ENCODE measurements at regions not wholly inside any gene's neighbourhood (a gene's known extent, or its start where the extent isn't known, plus 50 kb on each side); places are given as distances from the start of the nearest gene placed in this dataset.
"Not testable (repeated sequence)": the region's sequence is repeated elsewhere in the genome, so short reads cannot be mapped to it uniquely, and the experiment has no call there.

DNA sequence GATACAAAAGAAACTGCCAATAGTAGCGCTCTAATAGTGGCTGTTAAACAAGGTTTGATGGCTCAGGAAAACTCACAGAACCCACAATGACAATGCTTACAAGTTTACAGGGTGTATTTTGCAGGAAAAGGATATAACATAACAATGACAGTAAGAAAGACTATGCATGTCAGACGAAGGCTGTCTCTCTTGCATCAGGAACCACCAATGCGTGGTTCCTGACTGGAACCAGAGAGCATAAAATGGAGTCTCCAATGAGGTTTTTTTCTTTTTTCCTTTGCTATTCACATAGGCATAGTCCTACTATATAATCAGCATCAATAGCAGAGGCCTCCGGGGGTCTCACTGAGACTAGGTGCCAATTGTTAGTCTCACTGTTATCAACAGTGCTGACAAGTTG lies 120.4 kb upstream of the STEAP1 start:
- Histone ChIP-seq H3K27ac (no peak overlapping the region), H3K27me3 (no peaks in the 10 kb centered on the region), H3K4me3 (no peak overlapping the region), H3K36me3 (no peaks in the 10 kb centered on the region), H3K4me1 (no peaks in the 10 kb centered on the region), H3K9me3 (no peaks in the 10 kb centered on the region)
- DNase-seq (ENCODE audit: low spot score in 2 of 2), result no peak
- TF ChIP-seq, protein P1, sequence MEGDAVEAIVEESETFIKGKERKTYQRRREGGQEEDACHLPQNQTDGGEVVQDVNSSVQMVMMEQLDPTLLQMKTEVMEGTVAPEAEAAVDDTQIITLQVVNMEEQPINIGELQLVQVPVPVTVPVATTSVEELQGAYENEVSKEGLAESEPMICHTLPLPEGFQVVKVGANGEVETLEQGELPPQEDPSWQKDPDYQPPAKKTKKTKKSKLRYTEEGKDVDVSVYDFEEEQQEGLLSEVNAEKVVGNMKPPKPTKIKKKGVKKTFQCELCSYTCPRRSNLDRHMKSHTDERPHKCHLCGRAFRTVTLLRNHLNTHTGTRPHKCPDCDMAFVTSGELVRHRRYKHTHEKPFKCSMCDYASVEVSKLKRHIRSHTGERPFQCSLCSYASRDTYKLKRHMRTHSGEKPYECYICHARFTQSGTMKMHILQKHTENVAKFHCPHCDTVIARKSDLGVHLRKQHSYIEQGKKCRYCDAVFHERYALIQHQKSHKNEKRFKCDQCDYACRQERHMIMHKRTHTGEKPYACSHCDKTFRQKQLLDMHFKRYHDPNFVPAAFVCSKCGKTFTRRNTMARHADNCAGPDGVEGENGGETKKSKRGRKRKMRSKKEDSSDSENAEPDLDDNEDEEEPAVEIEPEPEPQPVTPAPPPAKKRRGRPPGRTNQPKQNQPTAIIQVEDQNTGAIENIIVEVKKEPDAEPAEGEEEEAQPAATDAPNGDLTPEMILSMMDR (IDR thresholded peaks at IDR 0.05), result no peak
- intact Hi-C loops (cut with DNase I), result no loop called here

DNA sequence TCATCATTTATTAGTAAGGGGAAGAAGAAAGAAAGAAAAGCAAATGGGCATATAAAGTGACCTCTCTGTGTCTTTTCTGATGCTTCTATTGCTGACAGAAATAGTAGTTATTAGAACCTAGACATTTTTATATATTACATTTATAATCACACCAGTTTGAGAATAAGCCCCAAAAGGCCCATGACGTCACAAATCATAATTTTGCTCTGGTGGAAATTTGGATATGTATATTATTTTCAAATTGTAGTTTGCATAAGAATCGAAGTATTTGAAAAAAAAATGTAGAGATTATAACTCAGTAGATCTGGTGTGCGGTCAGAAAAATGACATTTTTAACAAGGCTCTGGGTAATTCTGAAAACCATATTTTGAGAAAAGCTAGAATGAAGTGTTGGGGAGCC lies 101.2 kb upstream of the STEAP1 start:
- Histone ChIP-seq H3K4me1 (no peaks in the 10 kb centered on the region), H3K9me3 (no peaks in the 10 kb centered on the region), H3K4me3 (no peak overlapping the region), H3K27me3 (no peaks in the 10 kb centered on the region), H3K36me3 (no peaks in the 10 kb centered on the region), H3K27ac (no peak overlapping the region)
- no peak for DNase-seq (ENCODE audit: low spot score in 2 of 2)
- intact Hi-C loops (cut with DNase I), result no loop called here
- TF ChIP-seq, protein P1 (IDR thresholded peaks at IDR 0.05), result no peak

DNA sequence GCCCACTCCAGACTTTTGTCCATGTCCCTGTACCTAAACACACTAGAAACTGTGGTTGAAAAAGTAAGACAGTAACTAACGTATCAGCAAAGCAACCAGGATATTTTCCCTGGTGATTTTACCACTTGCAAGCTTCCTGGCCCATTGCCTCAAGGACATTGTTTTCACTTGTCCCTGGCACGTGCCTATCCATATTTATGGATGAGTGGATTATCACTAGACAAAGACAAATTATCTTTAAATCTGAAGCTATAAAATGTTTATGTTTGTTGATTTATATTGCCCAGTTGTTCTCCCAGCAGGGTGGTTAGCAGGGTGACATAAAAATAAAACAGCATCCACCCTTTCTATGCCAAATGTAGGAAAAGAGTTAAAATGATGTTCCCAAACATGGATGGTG lies 93.2 kb upstream of the STEAP1 start:
- no peak overlapping the region for H3K27ac ChIP-seq
- intact Hi-C loops (cut with DNase I), result no loop called here
- TF ChIP-seq, protein P1 (IDR thresholded peaks at IDR 0.05), result no peak
- DNase-seq (ENCODE audit: low spot score in 2 of 2), result no peak
- no peaks in the 10 kb centered on the region for H3K9me3 ChIP-seq
- no peaks in the 10 kb centered on the region for H3K4me1 ChIP-seq
- no peak overlapping the region for H3K4me3 ChIP-seq
- no peaks in the 10 kb centered on the region for H3K36me3 ChIP-seq
- H3K27me3 ChIP-seq, result no peaks in the 10 kb centered on the region

DNA sequence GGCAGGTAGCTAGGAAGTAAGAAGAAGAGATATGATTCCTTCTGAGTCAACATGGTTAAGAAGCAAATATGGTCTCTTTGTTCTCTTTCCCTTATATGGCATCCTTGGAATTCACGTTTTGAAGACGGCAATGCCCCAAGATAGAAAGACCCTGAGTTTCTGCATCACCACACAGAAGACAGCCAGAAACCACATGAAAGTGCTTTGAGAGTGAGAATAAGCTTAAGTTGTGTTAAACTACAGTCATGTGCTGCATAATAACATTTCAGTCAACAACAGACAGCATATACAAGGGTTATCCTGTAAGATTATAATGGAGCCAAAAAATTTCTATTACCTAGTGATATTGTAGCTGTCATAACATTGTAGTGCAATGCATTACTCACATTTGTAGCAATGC lies 89.9 kb upstream of the STEAP1 start:
- no peak for DNase-seq (ENCODE audit: low spot score in 2 of 2)
- Histone ChIP-seq H3K27ac (no peak overlapping the region), H3K27me3 (no peaks in the 10 kb centered on the region), H3K9me3 (no peaks in the 10 kb centered on the region), H3K36me3 (no peaks in the 10 kb centered on the region), H3K4me3 (no peak overlapping the region), H3K4me1 (no peaks in the 10 kb centered on the region)
- intact Hi-C loops (cut with DNase I), result no loop called here
- TF ChIP-seq, protein P1 (IDR thresholded peaks at IDR 0.05), result no peak

DNA sequence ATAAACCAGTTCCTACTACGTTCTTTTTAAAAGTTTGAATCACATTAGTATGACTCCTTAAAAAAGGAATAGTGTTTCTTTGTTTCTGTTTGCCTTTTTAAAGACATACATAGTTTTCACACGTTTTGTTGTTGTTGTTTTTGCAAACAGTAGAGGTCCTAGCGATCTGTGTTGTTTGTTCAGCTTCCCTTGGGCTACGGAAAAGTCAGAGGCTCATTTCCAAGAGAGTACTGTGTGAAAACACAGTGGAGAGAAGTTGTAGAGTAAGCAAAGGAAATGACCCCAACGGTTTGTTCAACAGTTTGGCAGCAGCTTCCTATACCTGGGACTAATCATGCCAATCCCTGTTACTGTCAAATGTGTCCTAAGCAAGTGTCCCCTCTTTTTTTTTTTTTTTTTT lies 87.1 kb upstream of the STEAP1 start:
- no peaks in the 10 kb centered on the region for H3K4me1 ChIP-seq
- no peak overlapping the region for H3K4me3 ChIP-seq
- H3K27me3 ChIP-seq, result no peaks in the 10 kb centered on the region
- H3K27ac ChIP-seq, result no peak overlapping the region
- TF ChIP-seq, protein P1 (IDR thresholded peaks at IDR 0.05), result no peak
- H3K36me3 ChIP-seq, result no peaks in the 10 kb centered on the region
- H3K9me3 ChIP-seq, result no peaks in the 10 kb centered on the region
- DNase-seq (ENCODE audit: low spot score in 2 of 2), result no peak
- intact Hi-C loops (cut with DNase I), result no loop called here

DNA sequence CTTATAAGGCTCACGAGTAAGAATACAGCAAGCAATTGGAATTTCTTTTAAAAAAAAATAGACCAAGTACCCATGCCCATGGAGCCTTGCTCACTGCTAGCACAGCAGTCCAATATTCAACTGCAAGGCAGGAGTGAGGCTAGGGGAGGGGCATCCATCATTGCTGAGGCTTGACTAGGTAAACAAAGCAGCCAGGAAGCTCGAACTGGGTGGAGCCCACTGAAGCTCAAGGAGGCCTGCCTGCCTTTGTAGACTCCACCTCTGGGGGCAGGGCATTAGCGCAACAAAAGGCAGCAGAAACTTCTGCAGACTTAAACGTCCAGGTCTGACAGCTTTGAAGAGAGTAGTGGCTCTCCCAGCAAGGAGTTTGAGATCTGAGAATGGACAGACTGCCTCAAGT lies 84.0 kb upstream of the STEAP1 start:
- intact Hi-C loops (cut with DNase I); H3K27me3 ChIP-seq; H3K27ac ChIP-seq; H3K4me1 ChIP-seq; DNase-seq (ENCODE audit: low spot score in 2 of 2); H3K36me3 ChIP-seq; H3K9me3 ChIP-seq; H3K4me3 ChIP-seq: not testable (repeated sequence)

Data from ascending aorta (tissue), 2 donors.